WTC11 (cell line): ENCODE measurements at regions not wholly inside any gene's neighbourhood (a gene's known extent, or its start where the extent isn't known, plus 50 kb on each side); places are given as distances from the start of the nearest gene placed in this dataset.

Experiments
- ATAC-seq: fragments of 200-7000 bp; cut with Tn5 transposase; 2 replicates; pipeline ENCODE4 v1.10.0; 2021; ENCODE audit warnings: mild to moderate bottlenecking, moderate library complexity
- CTCF ChIA-PET: fragments of 300-600 bp; sonication (Branson Sonifier 250); formaldehyde crosslinking; loops from one replicate; lab custom pipeline; 2021; ENCODE audit warnings: antibody characterized with exemption; lab: Charles Lee
- POLR2A ChIA-PET: fragments of 350-600 bp; sonication (Branson Sonifier 250); formaldehyde crosslinking; loops from one replicate; lab custom pipeline; 2021; ENCODE audit warnings: antibody characterized with exemption; lab: Charles Lee
- DNase-seq: peaks from one replicate; pipeline ENCODE4 v3.0.0; 2021; ENCODE audit warnings: low spot score
- H3K27ac Mint-ChIP-seq: 2 replicates; pipeline ENCODE4 v1.8.0; 2021; ENCODE audit warnings: mixed read lengths
- H3K27me3 Mint-ChIP-seq: 2 replicates; pipeline ENCODE4 v1.8.0; 2021; ENCODE audit warnings: low read depth, mild to moderate bottlenecking, moderate library complexity, mixed read lengths
- H3K36me3 Mint-ChIP-seq: 2 replicates; pipeline ENCODE4 v1.8.0; 2021; ENCODE audit warnings: mixed read lengths
- H3K4me1 Mint-ChIP-seq: 2 replicates; pipeline ENCODE4 v1.8.0; 2022; ENCODE audit warnings: mixed read lengths
- H3K4me3 Mint-ChIP-seq: 2 replicates; pipeline ENCODE4 v1.8.0; 2021; ENCODE audit warnings: mild to moderate bottlenecking, moderate library complexity, mixed read lengths
- H3K9me3 Mint-ChIP-seq: 2 replicates; pipeline ENCODE4 v1.8.0; 2021; ENCODE audit warnings: mixed read lengths
- AR ChIP-seq: fragments of 250-450 bp; sonication (Bioruptor Pico); IDR thresholded peaks from 2 replicates; pipeline ENCODE4 v1.9.0; 2021; ENCODE audit warnings: mild to moderate bottlenecking
- ATF6 ChIP-seq: sonication (generic); formaldehyde crosslinking; IDR thresholded peaks from 2 replicates; pipeline ENCODE4 v1.8.1; 2023; ENCODE audit warnings: mild to moderate bottlenecking, missing genetic modification reagents
- GRHL2 ChIP-seq: fragments of 250-450 bp; sonication (Bioruptor Pico); IDR thresholded peaks from 2 replicates; pipeline ENCODE4 v1.8.0; 2022; ENCODE audit warnings: mild to moderate bottlenecking, moderate library complexity; ENCODE audit not compliant: insufficient replicate concordance, severe bottlenecking
- IRF2 ChIP-seq: sonication (generic); formaldehyde crosslinking; IDR thresholded peaks from 2 replicates; pipeline ENCODE4 v1.8.0; 2022; ENCODE audit warnings: low read depth, missing genetic modification reagents, borderline replicate concordance
- JAZF1 ChIP-seq: fragments of 250-450 bp; sonication (Bioruptor Pico); IDR thresholded peaks from 2 replicates; pipeline ENCODE4 v1.9.0; 2021; ENCODE audit warnings: moderate library complexity, mild to moderate bottlenecking, inconsistent platforms
- NFATC4 ChIP-seq: fragments of 250-450 bp; sonication (Bioruptor Pico); IDR thresholded peaks from 2 replicates; pipeline ENCODE4 v1.9.0; 2021; ENCODE audit warnings: mild to moderate bottlenecking
- PRDM15 ChIP-seq: sonication (generic); formaldehyde crosslinking; IDR thresholded peaks from 2 replicates; pipeline ENCODE4 v1.8.0; 2022; ENCODE audit warnings: missing genetic modification reagents
- PREB ChIP-seq: sonication (generic); formaldehyde crosslinking; IDR thresholded peaks from 2 replicates; pipeline ENCODE4 v1.8.1; 2022; ENCODE audit warnings: mild to moderate bottlenecking, missing genetic modification reagents, moderate library complexity, borderline replicate concordance
- SMAD3 ChIP-seq: sonication (generic); formaldehyde crosslinking; IDR thresholded peaks from 2 replicates; pipeline ENCODE4 v1.8.0; 2022; ENCODE audit warnings: missing genetic modification reagents, mild to moderate bottlenecking, borderline replicate concordance
- TP53 ChIP-seq: sonication (generic); formaldehyde crosslinking; IDR thresholded peaks from 2 replicates; pipeline ENCODE4 v1.8.1; 2023; ENCODE audit warnings: mild to moderate bottlenecking, missing genetic modification reagents
- ZBTB43 ChIP-seq: sonication (generic); formaldehyde crosslinking; IDR thresholded peaks from 2 replicates; pipeline ENCODE4 v1.8.1; 2023; ENCODE audit warnings: mild to moderate bottlenecking, missing genetic modification reagents
- ZNF121 ChIP-seq: sonication (generic); formaldehyde crosslinking; IDR thresholded peaks from 2 replicates; pipeline ENCODE4 v1.8.0; 2023; ENCODE audit warnings: missing genetic modification reagents
- ZNF396 ChIP-seq: fragments of 250-450 bp; sonication (Bioruptor Pico); IDR thresholded peaks from 2 replicates; pipeline ENCODE4 v1.8.0; 2021; ENCODE audit warnings: mild to moderate bottlenecking, moderate library complexity, borderline replicate concordance
- ZNF532 ChIP-seq: fragments of 250-450 bp; sonication (Bioruptor Pico); IDR thresholded peaks from 2 replicates; pipeline ENCODE4 v1.9.0; 2021; ENCODE audit warnings: mild to moderate bottlenecking, borderline replicate concordance
- ZSCAN18 ChIP-seq: fragments of 250-450 bp; sonication (Bioruptor Pico); IDR thresholded peaks from 2 replicates; pipeline ENCODE4 v2.1.2; 2022; ENCODE audit warnings: mild to moderate bottlenecking, moderate library complexity

- ChIA-PET POLR2A (no interaction called here), CTCF (interaction anchor here (1.4 to 2.2 kb wide), 2 partner anchors 24 to 39 kb away, joined by 4 to 15 read pairs; no protein-coding TSS in a partner anchor)
- DNase-seq (no peak), ATAC-seq (no peak)
- no peaks in the 10 kb centered on the region for H3K36me3 Mint-ChIP-seq
- peaks cover 26% of the 10 kb centered on the region for H3K4me1 Mint-ChIP-seq
- H3K4me3 Mint-ChIP-seq = no peak overlapping the region
- H3K27me3 Mint-ChIP-seq = peaks cover 21% of the 10 kb centered on the region
- H3K27ac Mint-ChIP-seq = no peak overlapping the region
- TF ChIP-seq ATF6 (CRISPR knock-in tag) (no peak), ZNF532 (CRISPR knock-in tag) (no peak), GRHL2 (CRISPR knock-in tag) (no peak), IRF2 (no peak), ZBTB43 (no peak), SMAD3 (no peak), AR (no peak), TP53 (no peak), ZSCAN18 (CRISPR knock-in tag) (no peak), ZNF396 (CRISPR knock-in tag) (no peak), PREB (CRISPR knock-in tag) (no peak), JAZF1 (no peak), PRDM15 (CRISPR knock-in tag) (no peak), ZNF121 (no peak), NFATC4 (no peak)
- no peaks in the 10 kb centered on the region for H3K9me3 Mint-ChIP-seq
Observed at GRCh38 chr7:24341691-24342413, 57.9 kb downstream of the NPY start.
